ENCODE measurements at regions not wholly inside any gene's neighbourhood (a gene's known extent, or its start where the extent isn't known, plus 50 kb on each side); places are given as distances from the start of the nearest gene placed in this dataset.
A peak's percentile ranks its signal among the peaks of the same experiment; 100 is the strongest.

DNA sequence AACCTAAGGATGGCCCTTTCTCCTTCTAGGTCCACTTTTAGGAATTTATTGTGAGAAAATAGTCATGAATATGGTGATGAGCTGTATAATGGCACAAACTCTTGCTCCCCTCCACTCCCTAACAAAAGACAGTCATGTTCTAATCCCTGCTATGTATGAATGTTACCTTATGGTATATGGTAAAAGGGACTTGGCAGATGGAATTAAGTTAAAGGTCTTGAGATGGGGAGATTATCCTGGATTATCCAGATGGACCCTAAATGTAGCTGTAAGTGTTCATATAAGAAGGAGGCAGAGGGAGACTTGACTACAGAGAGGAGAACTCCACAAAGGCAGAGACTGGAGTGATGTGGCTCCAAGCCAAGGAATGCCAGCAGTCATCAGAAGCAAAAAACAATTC is 296.1 kb downstream of the SOX9 start:
- Histone ChIP-seq H3K36me3 (ENCODE audit: insufficient read depth, low read length, poor library complexity, severe bottlenecking) (no peaks in the 10 kb centered on the region), H3K27ac (ENCODE audit: low read depth, low read length, poor library complexity, severe bottlenecking) (peak overlapping the region; percentile 92), H3K4me1 (ENCODE audit: insufficient read depth, low read length, poor library complexity, severe bottlenecking) (peaks cover 59% of the 10 kb centered on the region), H3K27me3 (replicated peaks; ENCODE audit: insufficient read depth, low read depth, low read length, poor library complexity) (no peaks in the 10 kb centered on the region), H3K4me3 (ENCODE audit: low read depth, low read length, poor library complexity, severe bottlenecking) (no peak overlapping the region), H3K9me3 (ENCODE audit: low read depth, low read length, poor library complexity, severe bottlenecking) (peaks cover 17% of the 10 kb centered on the region)
- ChIA-PET POLR2A (ENCODE audit: low non-redundant PET) (no interaction called here), CTCF (no interaction called here)
- intact Hi-C loops (cut with micrococcal nuclease; ENCODE audit: unreplicated experiment) = loop anchor here (1.0 to 5.0 kb wide), 3 partner anchors 10 to 295 kb away; partner anchors contain the start of gene SOX9
- TF ChIP-seq EZH2 (IDR thresholded peaks at IDR 0.05; ENCODE audit: borderline replicate concordance, low read depth, low read length, poor library complexity, severe bottlenecking) = no peak
- TF ChIP-seq, protein P1, sequence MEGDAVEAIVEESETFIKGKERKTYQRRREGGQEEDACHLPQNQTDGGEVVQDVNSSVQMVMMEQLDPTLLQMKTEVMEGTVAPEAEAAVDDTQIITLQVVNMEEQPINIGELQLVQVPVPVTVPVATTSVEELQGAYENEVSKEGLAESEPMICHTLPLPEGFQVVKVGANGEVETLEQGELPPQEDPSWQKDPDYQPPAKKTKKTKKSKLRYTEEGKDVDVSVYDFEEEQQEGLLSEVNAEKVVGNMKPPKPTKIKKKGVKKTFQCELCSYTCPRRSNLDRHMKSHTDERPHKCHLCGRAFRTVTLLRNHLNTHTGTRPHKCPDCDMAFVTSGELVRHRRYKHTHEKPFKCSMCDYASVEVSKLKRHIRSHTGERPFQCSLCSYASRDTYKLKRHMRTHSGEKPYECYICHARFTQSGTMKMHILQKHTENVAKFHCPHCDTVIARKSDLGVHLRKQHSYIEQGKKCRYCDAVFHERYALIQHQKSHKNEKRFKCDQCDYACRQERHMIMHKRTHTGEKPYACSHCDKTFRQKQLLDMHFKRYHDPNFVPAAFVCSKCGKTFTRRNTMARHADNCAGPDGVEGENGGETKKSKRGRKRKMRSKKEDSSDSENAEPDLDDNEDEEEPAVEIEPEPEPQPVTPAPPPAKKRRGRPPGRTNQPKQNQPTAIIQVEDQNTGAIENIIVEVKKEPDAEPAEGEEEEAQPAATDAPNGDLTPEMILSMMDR (conservative IDR thresholded peaks at IDR 0.05; ENCODE audit: low read depth, low read length) = no peak
- DNase-seq (ENCODE audit: low spot score) = no peak
- no TSS peak for BruUV-seq (replicated peaks)

DNA sequence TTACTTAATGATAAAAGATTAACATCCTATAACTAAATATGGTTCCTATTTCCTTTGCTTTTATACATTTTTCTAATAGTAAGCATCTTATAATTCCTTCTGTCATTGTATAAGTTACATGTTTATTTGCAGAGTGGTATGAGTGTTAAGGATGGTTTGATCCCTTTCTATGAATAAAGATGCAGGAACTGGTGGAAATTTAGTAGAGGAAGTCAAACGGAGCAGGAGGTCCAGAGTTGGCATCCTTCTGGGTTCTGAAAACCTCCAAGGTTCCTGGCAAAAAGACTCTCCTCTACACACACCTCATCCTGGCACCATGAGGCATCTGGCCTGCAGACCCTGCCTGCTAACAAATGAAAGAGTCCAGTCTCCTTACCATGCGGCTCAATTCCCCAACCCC is 296.8 kb downstream of the SOX9 start:
- Histone ChIP-seq H3K4me1 (ENCODE audit: insufficient read depth, low read length, poor library complexity, severe bottlenecking) (peaks cover 57% of the 10 kb centered on the region), H3K9me3 (ENCODE audit: low read depth, low read length, poor library complexity, severe bottlenecking) (peaks cover 17% of the 10 kb centered on the region), H3K27me3 (replicated peaks; ENCODE audit: insufficient read depth, low read depth, low read length, poor library complexity) (no peaks in the 10 kb centered on the region), H3K36me3 (ENCODE audit: insufficient read depth, low read length, poor library complexity, severe bottlenecking) (no peaks in the 10 kb centered on the region), H3K4me3 (ENCODE audit: low read depth, low read length, poor library complexity, severe bottlenecking) (no peak overlapping the region), H3K27ac (ENCODE audit: low read depth, low read length, poor library complexity, severe bottlenecking) (no peak overlapping the region)
- ChIA-PET CTCF (no interaction called here), POLR2A (ENCODE audit: low non-redundant PET) (no interaction called here)
- DNase-seq (ENCODE audit: low spot score) = no peak
- TF ChIP-seq, protein P1 (conservative IDR thresholded peaks at IDR 0.05; ENCODE audit: low read depth, low read length) = no peak
- TF ChIP-seq EZH2 (IDR thresholded peaks at IDR 0.05; ENCODE audit: borderline replicate concordance, low read depth, low read length, poor library complexity, severe bottlenecking) = no peak
- intact Hi-C loops (cut with micrococcal nuclease; ENCODE audit: unreplicated experiment) = loop anchor here (5.0 kb wide), 2 partner anchors 40 to 295 kb away; partner anchors contain the start of gene SOX9
- no TSS peak for BruUV-seq (replicated peaks)

DNA sequence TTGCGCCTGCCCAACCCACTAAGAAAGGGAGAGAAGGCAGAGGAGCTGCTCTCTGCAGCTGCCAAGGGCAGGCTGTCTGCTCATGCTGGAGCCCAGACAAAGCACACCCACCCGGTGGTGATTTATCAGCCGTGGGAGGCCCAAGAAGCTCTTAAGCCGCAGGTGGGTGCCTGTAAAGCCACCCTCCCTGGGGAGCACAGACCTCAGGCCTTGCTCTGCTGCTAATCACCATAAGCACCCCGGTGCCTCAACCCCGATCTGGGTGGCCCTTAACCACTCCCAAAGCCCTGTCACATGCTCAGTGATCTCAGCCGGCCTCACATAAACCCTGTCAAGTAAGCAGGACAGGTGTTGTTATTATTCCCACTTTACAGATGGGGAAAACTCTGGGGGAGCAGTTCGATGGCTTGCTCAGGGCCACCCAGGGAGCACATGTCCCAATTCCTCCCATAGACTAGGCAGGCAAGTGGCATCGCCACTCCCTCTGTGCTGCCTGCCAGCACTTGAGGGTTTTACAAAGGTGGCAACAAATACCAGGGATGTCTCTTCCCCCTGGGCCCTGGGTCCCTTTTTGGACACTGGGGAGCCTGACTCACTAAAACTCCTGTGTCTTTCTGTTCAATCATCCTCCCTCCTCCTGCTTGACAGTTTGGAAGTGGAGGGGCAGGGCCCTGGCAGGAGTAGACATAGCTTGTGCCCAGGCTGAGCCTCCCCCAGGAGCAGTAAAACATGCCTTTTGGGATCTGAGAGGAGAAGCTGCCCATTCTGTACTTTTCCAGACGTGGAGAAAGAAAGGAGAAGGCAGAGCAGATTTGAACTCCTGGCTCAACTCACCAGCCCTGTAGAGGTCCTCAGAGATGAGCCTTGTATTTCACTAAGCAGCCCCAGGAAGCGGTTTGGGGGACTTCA is 299.3 kb downstream of the SOX9 start:
- ChIA-PET CTCF (no interaction called here), POLR2A (ENCODE audit: low non-redundant PET) (no interaction called here)
- intact Hi-C loops (cut with micrococcal nuclease; ENCODE audit: unreplicated experiment) = loop anchor here (5.0 kb wide), 2 partner anchors 43 to 298 kb away; partner anchors contain the start of gene SOX9
- Histone ChIP-seq H3K4me1 (ENCODE audit: insufficient read depth, low read length, poor library complexity, severe bottlenecking) (peaks cover 44% of the 10 kb centered on the region), H3K27me3 (replicated peaks; ENCODE audit: insufficient read depth, low read depth, low read length, poor library complexity) (no peaks in the 10 kb centered on the region), H3K27ac (ENCODE audit: low read depth, low read length, poor library complexity, severe bottlenecking) (peak overlapping the region; percentile 26), H3K9me3 (ENCODE audit: low read depth, low read length, poor library complexity, severe bottlenecking) (peaks cover 17% of the 10 kb centered on the region), H3K36me3 (ENCODE audit: insufficient read depth, low read length, poor library complexity, severe bottlenecking) (no peaks in the 10 kb centered on the region), H3K4me3 (ENCODE audit: low read depth, low read length, poor library complexity, severe bottlenecking) (no peak overlapping the region)
- BruUV-seq (replicated peaks) = no TSS peak
- DNase-seq (ENCODE audit: low spot score) = peak; percentile 77
- TF ChIP-seq, protein P1 (conservative IDR thresholded peaks at IDR 0.05; ENCODE audit: low read depth, low read length) = no peak

Measured in A673 (cell line).